ENCODE measurements at regions not wholly inside any gene's neighbourhood (a gene's known extent, or its start where the extent isn't known, plus 50 kb on each side); places are given as distances from the start of the nearest gene placed in this dataset.

DNA sequence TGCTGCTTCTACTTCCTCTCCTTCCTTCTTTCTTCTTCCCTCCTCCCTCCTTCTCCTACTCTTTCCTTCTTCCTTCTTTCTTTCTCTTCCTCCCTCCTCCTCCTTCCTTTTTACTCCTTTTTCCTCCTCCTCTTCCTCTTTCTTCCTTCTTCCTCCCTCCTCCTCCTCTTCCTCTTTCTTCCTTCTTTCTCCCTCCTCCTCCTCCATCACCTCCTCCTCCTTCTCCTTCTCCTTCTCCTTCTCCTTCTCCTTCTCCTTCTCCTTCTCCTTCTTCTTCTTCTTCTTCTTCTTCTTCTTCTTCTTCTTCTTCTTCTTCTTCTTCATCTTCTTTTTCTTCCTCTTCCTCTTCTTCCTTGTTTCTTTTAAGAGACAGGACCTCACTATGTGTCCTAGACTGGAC lies 224.0 kb downstream of the NR2F2 start:
- Histone ChIP-seq H3K4me3 (no peak overlapping the region), H3K9me3 (replicated peaks in 1 of 3) (no peaks in the 10 kb centered on the region), H3K27me3 (no peaks in the 10 kb centered on the region), H3K27ac (no peak overlapping the region), H3K4me1 (replicated peaks in 1 of 2) (no peaks in the 10 kb centered on the region), H3K36me3 (replicated peaks in 1 of 2) (no peaks in the 10 kb centered on the region)
- DNase-seq = no peak
- intact Hi-C loops (cut with DNase I) = no loop called here
- TF ChIP-seq POLR2A (IDR thresholded peaks at IDR 0.05) = no peak
- TF ChIP-seq, protein P1, sequence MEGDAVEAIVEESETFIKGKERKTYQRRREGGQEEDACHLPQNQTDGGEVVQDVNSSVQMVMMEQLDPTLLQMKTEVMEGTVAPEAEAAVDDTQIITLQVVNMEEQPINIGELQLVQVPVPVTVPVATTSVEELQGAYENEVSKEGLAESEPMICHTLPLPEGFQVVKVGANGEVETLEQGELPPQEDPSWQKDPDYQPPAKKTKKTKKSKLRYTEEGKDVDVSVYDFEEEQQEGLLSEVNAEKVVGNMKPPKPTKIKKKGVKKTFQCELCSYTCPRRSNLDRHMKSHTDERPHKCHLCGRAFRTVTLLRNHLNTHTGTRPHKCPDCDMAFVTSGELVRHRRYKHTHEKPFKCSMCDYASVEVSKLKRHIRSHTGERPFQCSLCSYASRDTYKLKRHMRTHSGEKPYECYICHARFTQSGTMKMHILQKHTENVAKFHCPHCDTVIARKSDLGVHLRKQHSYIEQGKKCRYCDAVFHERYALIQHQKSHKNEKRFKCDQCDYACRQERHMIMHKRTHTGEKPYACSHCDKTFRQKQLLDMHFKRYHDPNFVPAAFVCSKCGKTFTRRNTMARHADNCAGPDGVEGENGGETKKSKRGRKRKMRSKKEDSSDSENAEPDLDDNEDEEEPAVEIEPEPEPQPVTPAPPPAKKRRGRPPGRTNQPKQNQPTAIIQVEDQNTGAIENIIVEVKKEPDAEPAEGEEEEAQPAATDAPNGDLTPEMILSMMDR (IDR thresholded peaks at IDR 0.05) = no peak

DNA sequence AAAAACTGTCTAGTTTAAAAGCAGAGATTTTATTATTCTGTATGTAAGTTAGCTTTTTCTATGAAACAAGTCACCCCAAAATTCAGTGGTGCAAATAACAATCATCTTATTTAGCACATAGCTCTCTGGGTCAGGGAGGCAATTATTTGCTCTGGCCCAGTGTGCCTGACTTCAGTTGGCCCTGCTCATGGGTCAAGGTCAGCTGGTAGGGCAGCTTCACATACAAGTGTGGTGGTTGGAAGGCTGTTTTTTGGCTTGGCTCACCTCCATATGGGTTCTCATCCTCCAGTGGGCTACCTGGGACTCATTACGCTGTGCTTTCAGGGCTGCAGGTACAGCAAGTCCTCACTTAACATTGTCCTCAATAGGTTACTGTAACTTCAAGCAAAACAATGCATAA lies 228.6 kb downstream of the NR2F2 start:
- TF ChIP-seq, protein P1 (IDR thresholded peaks at IDR 0.05) = no peak
- TF ChIP-seq POLR2A (IDR thresholded peaks at IDR 0.05) = no peak
- intact Hi-C loops (cut with DNase I) = no loop called here
- no peaks in the 10 kb centered on the region for H3K9me3 ChIP-seq (replicated peaks in 1 of 3)
- no peak overlapping the region for H3K27ac ChIP-seq
- H3K4me3 ChIP-seq = no peak overlapping the region
- WGBS, 4 donors = 94 to 100% (median 96%) methylated on average over 1 of the region's 1 CpG
- DNase-seq = no peak
- no peaks in the 10 kb centered on the region for H3K36me3 ChIP-seq (replicated peaks in 1 of 2)
- H3K27me3 ChIP-seq = no peaks in the 10 kb centered on the region
- no peaks in the 10 kb centered on the region for H3K4me1 ChIP-seq (replicated peaks in 1 of 2)

DNA sequence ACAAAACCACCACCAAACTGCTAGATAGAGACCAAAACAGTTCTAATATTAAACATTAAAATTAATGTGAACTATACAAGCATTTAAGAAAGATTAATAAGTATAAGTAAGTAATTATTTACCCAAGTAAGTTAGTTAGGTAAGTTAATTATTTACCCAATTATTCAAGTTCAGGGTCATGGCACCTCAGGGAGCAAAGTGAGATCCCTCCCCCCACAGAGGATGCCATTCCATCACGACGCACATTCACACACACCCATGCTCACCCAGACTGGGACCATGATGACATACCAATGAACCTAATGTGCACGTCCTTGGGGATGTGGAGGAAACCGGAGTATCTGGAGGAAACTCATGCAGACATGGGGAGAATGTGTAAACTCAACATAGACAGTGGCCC lies 229.1 kb downstream of the NR2F2 start:
- no peaks in the 10 kb centered on the region for H3K36me3 ChIP-seq (replicated peaks in 1 of 2)
- H3K27ac ChIP-seq = no peak overlapping the region
- H3K27me3 ChIP-seq = no peaks in the 10 kb centered on the region
- TF ChIP-seq, protein P1 (IDR thresholded peaks at IDR 0.05) = no peak
- TF ChIP-seq POLR2A (IDR thresholded peaks at IDR 0.05) = no peak
- no peak for DNase-seq
- H3K9me3 ChIP-seq (replicated peaks in 1 of 3) = no peaks in the 10 kb centered on the region
- WGBS, 4 donors = 87 to 91% (median 90%) methylated on average over 4 of the region's 4 CpGs
- H3K4me3 ChIP-seq = no peak overlapping the region
- intact Hi-C loops (cut with DNase I) = no loop called here
- H3K4me1 ChIP-seq (replicated peaks in 1 of 2) = no peaks in the 10 kb centered on the region

GRCh38 chr15:96560246-96560895 lies 229.9 kb downstream of the NR2F2 start:
- Histone ChIP-seq H3K27ac (no peak overlapping the region), H3K4me3 (no peak overlapping the region), H3K36me3 (replicated peaks in 1 of 2) (no peaks in the 10 kb centered on the region), H3K9me3 (replicated peaks in 1 of 3) (no peaks in the 10 kb centered on the region), H3K4me1 (replicated peaks in 1 of 2) (no peaks in the 10 kb centered on the region), H3K27me3 (no peaks in the 10 kb centered on the region)
- 62 to 78% (median 66%) methylated on average over 3 of the region's 3 CpGs for WGBS, 4 donors
- intact Hi-C loops (cut with DNase I) = no loop called here
- TF ChIP-seq POLR2A (IDR thresholded peaks at IDR 0.05) = no peak
- TF ChIP-seq, protein P1 (IDR thresholded peaks at IDR 0.05) = no peak
- no peak for DNase-seq
